GM12872 (cell line): ENCODE measurements at regions not wholly inside any gene's neighbourhood (a gene's known extent, or its start where the extent isn't known, plus 50 kb on each side); places are given as distances from the start of the nearest gene placed in this dataset.

Experiments
- CTCF ChIP-seq: IDR thresholded peaks from 3 replicates; pipeline ENCODE4 v1.5.1; 2011; ENCODE audit warnings: low read depth, mild to moderate bottlenecking, low read length, moderate library complexity; ENCODE audit not compliant: insufficient read depth

GRCh38 chr2:129248198-129248597 lies 731.3 kb upstream of the RAB6C start:
- no peak for TF ChIP-seq CTCF

GRCh38 chr2:129252781-129253460 lies 726.5 kb upstream of the RAB6C start:
- no peak for TF ChIP-seq CTCF

GRCh38 chr2:129253461-129253812 lies 726.0 kb upstream of the RAB6C start:
- no peak for TF ChIP-seq CTCF

GRCh38 chr2:129254718-129255117 lies 724.7 kb upstream of the RAB6C start:
- TF ChIP-seq CTCF: no peak

- TF ChIP-seq CTCF: no peak
These were observed 723.7 kb upstream of the RAB6C start for GRCh38 chr2:129255610-129256313.

- no peak for TF ChIP-seq CTCF
These were observed 722.8 kb upstream of the RAB6C start for GRCh38 chr2:129256642-129257041.

- no peak for TF ChIP-seq CTCF
These were observed 716.5 kb upstream of the RAB6C start for GRCh38 chr2:129262934-129263333.
